Adrenal gland (tissue), 9 donors: ENCODE measurements at regions not wholly inside any gene's neighbourhood (a gene's known extent, or its start where the extent isn't known, plus 50 kb on each side); places are given as distances from the start of the nearest gene placed in this dataset.

Source experiments
- DNase-seq, 7 donors: peaks; one replicate each; pipeline ENCODE4 v3.0.0-alpha.2; 2019 to 2020
- H3K27ac ChIP-seq, 5 donors: fragments of 200-600 bp; sonication (generic) in 4 of 5; 1 replicate in 3 of 5; 2 replicates in 2 of 5; pipeline versions ENCODE4 v1.5.1 to v1.8.0; 2016 to 2020; ENCODE audit warnings: mild to moderate bottlenecking in 1 of 5
- H3K27me3 ChIP-seq: fragments of 200-600 bp; 2 replicates; pipeline ENCODE4 v1.8.0; 2021
- H3K36me3 ChIP-seq, 2 donors: fragments of 200-600 bp; replicated peaks in 1 of 2; 1 replicate in 1 of 2; 2 replicates in 1 of 2; pipeline versions ENCODE4 v1.5.1 to v1.8.0; 2018 to 2022
- H3K4me1 ChIP-seq, 2 donors: fragments of 200-600 bp; replicated peaks in 1 of 2; 1 replicate in 1 of 2; 2 replicates in 1 of 2; pipeline versions ENCODE4 v1.5.1 to v1.8.0; 2018 to 2021
- H3K4me3 ChIP-seq, 4 donors: fragments of 200-600 bp; sonication (generic) in 3 of 4; one replicate each; pipeline ENCODE4 v1.5.1; 2016 to 2018
- H3K9me3 ChIP-seq, 3 donors: fragments of 200-600 bp; sonication (generic) in 1 of 3; replicated peaks in 1 of 3; 1 replicate in 2 of 3; 2 replicates in 1 of 3; pipeline versions ENCODE4 v1.5.1 to v1.8.0; 2016 to 2021
- POLR2A ChIP-seq, 2 donors: fragments of 450-650 bp; IDR thresholded peaks; one replicate each; pipeline ENCODE4 v1.6.1; 2017; ENCODE audit warnings: antibody characterized with exemption in 2 of 2, mild to moderate bottlenecking in 2 of 2, moderate library complexity in 1 of 2
- WGBS, 4 donors: extraction: QIAGEN DNeasy Blood & Tissue Kit in 2 of 4; methylation state at CpG; one replicate each; pipeline versions ENCODE4 v1.1.5 to v1.1.7; 2013 to 2017; 5-methylcytosine and 5-hydroxymethylcytosine counted together
- intact Hi-C, 2 donors: fragments of 100-400 bp; cut with DNase I; formaldehyde crosslinking; loops; one replicate each; pipeline versions ENCODE4 v1.14.1 to v1.15.0; 2022 to 2023
- TF ChIP-seq, protein P1 (sequence below), 6 experiments: fragments of 450-650 bp in 4 of 6; fragments of 200-600 bp in 2 of 6; sonication (generic) in 1 of 6; IDR thresholded peaks; 1 replicate in 5 of 6; 2 replicates in 1 of 6; pipeline versions ENCODE4 v1.5.1 to v1.8.0; 2016 to 2021; ENCODE audit warnings: antibody characterized with exemption in 6 of 6, mild to moderate bottlenecking in 2 of 6, moderate library complexity in 1 of 6
- donor health status: healthy with polysubstance abuse.
- donor health status: Bipolar disorder and iron deficiency.
- donor health status: DM: yes; HTN: yes; CAD: no.
- donor health status: DM: no; HTN: no; CAD: no.
- donor health status: DM: no; HTN: no; CAD: no.

DNA sequence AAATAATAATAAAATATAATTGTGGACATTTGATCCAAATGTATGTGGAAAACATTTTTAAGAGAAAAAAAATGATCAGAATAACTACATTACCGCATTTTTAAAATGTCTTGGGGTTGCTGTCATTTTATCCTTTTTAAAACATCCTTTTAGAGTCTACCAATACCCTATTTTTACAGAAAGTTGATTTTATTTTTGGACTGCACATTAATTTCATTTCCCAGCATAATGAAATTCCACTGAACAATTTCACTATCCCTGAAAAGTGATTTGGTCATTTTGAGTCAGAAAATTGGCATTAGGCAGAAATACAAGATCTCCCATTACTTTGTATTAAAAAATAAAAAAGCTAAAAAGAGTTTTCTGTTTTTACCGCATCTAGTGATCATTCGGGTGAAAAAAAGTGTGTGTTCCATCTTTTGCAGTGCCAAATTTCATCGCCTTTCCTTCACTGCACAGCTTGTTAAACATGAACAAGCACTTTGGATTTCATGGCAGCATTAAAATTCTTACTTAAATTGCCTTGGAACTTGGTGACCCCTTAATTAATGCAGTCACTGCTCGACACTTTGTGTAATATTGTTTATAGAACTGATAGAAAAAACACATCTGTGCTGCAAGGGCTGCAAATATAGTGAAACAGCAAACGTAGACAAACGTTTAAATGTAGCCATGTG, 611.7 kb downstream of the TSN start:
- TF ChIP-seq POLR2A (IDR thresholded peaks at IDR 0.05): no peak
- TF ChIP-seq, protein P1, sequence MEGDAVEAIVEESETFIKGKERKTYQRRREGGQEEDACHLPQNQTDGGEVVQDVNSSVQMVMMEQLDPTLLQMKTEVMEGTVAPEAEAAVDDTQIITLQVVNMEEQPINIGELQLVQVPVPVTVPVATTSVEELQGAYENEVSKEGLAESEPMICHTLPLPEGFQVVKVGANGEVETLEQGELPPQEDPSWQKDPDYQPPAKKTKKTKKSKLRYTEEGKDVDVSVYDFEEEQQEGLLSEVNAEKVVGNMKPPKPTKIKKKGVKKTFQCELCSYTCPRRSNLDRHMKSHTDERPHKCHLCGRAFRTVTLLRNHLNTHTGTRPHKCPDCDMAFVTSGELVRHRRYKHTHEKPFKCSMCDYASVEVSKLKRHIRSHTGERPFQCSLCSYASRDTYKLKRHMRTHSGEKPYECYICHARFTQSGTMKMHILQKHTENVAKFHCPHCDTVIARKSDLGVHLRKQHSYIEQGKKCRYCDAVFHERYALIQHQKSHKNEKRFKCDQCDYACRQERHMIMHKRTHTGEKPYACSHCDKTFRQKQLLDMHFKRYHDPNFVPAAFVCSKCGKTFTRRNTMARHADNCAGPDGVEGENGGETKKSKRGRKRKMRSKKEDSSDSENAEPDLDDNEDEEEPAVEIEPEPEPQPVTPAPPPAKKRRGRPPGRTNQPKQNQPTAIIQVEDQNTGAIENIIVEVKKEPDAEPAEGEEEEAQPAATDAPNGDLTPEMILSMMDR (IDR thresholded peaks at IDR 0.05): no peak
- Histone ChIP-seq H3K27ac (no peak overlapping the region), H3K27me3 (no peaks in the 10 kb centered on the region), H3K36me3 (no peaks in the 10 kb centered on the region), H3K4me1 (no peaks in the 10 kb centered on the region), H3K4me3 (no peak overlapping the region), H3K9me3 (no peaks in the 10 kb centered on the region)
- DNase-seq: no peak
- WGBS, 4 donors: 63 to 71% (median 71%) methylated on average over 7 of the region's 7 CpGs
- intact Hi-C loops: no loop called here

DNA sequence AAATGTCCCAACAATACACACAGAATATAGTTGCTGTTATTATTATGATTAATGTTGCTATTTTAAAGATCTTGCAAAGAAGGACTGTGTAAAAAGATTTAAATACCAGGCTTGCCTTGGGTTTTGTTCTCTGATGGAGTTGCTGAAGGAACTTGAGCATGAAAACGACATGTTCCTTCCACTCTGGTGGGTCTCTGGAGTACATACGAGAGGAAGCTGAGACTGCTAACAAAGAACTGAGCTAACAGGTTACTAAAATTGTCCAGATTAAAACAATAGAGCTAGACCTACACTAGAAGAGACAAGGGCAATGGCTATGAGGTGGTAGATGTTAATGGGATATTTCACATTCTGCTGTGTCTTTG, 612.2 kb downstream of the TSN start:
- Histone ChIP-seq H3K9me3 (no peaks in the 10 kb centered on the region), H3K27me3 (no peaks in the 10 kb centered on the region), H3K27ac (no peak overlapping the region), H3K4me3 (no peak overlapping the region), H3K4me1 (no peaks in the 10 kb centered on the region), H3K36me3 (no peaks in the 10 kb centered on the region)
- DNase-seq: no peak
- TF ChIP-seq, protein P1 (IDR thresholded peaks at IDR 0.05): no peak
- no peak for TF ChIP-seq POLR2A (IDR thresholded peaks at IDR 0.05)
- WGBS, 4 donors: 52 to 71% (median 59%) methylated on average over 2 of the region's 2 CpGs
- intact Hi-C loops: no loop called here

DNA sequence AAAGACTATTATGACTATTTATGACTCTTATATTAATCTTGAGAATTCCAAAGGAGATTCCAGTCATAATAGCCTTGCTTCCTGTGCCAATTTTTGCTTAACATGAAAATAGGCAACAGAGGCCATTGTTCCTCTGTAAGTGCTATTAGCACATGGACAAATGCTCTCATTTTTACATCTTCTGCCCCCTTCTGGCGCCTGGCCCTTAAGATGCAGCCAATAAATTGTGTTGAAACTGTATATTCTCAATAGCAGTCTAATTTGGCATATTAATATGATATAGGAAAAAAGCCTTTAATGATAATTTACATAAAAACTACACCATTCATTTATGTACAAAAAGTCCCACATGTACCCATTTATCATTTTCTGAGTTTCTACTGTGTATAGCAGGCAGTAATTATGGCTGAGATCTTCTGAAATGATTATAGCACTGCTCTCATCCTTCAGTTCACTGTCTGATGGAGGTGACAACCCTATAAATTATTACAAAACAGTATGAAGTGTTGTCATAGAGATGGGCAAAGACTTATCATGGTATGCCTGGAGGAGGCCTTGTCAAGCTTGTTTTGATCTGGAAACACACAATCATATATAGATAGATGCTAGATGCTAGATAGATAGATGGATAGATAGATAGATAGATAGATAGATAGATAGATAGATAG, 613.3 kb downstream of the TSN start:
- intact Hi-C loops: no loop called here
- WGBS, 4 donors: 18 to 44% (median 36%) methylated on average over 1 of the region's 1 CpG
- Histone ChIP-seq H3K9me3 (no peaks in the 10 kb centered on the region), H3K27me3 (no peaks in the 10 kb centered on the region), H3K4me1 (no peaks in the 10 kb centered on the region), H3K4me3 (no peak overlapping the region), H3K36me3 (no peaks in the 10 kb centered on the region), H3K27ac (no peak overlapping the region)
- DNase-seq: no peak
- TF ChIP-seq POLR2A (IDR thresholded peaks at IDR 0.05): no peak
- TF ChIP-seq, protein P1 (IDR thresholded peaks at IDR 0.05): no peak

DNA sequence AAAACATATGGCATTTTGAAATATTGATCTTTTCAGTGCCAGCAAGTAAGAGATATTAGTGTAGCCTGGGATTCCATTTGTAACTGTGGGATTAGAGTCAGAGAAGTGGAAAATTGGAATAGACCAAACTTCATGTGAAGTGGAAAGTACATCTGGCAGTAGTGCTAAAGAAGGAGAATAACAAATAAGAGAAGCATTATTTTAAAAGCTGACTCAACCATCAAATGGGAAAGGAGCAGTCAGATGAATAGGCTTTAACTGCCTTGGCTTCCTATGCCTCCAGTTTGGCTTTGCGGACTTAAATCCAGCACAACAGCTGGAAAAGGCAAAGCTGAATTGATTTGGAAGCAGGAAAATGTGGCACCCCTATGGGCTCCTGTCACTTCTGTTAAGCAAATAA, 623.1 kb downstream of the TSN start:
- no peaks in the 10 kb centered on the region for H3K27me3 ChIP-seq
- H3K9me3 ChIP-seq: no peaks in the 10 kb centered on the region
- no peaks in the 10 kb centered on the region for H3K36me3 ChIP-seq
- H3K4me1 ChIP-seq: no peaks in the 10 kb centered on the region
- H3K4me3 ChIP-seq: no peak overlapping the region
- intact Hi-C loops: no loop called here
- TF ChIP-seq, protein P1 (IDR thresholded peaks at IDR 0.05): no peak
- TF ChIP-seq POLR2A (IDR thresholded peaks at IDR 0.05): no peak
- WGBS, 4 donors: 79 to 96% (median 87%) methylated on average over 1 of the region's 1 CpG
- no peak overlapping the region for H3K27ac ChIP-seq
- no peak for DNase-seq
